D721Med (cell line): ENCODE measurements at regions not wholly inside any gene's neighbourhood (a gene's known extent, or its start where the extent isn't known, plus 50 kb on each side); places are given as distances from the start of the nearest gene placed in this dataset.

ENCODE experiments used
- DNase-seq: peaks from one replicate; pipeline ENCODE4 v3.0.0; 2011; ENCODE audit warnings: low spot score; ENCODE audit not compliant: insufficient read length
- FAIRE-seq: peaks from 2 replicates; lab custom pipeline; 2011; peaks lifted over from hg19 to GRCh38; lab: Jason Lieb, UNC
- CTCF ChIP-seq: IDR thresholded peaks from 2 replicates; pipeline ENCODE4 v1.5.1; 2012; ENCODE audit warnings: mild to moderate bottlenecking, control low read depth; ENCODE audit not compliant: insufficient read depth; ENCODE audit errors: missing control alignments

- TF ChIP-seq CTCF, result no peak
- FAIRE-seq (no peak), DNase-seq (no peak)
Measured at GRCh38 chr5:96052374-96052773, 90.7 kb upstream of the ELL2 start.

- FAIRE-seq (no peak), DNase-seq (no peak)
- TF ChIP-seq CTCF, result no peak
Measured at GRCh38 chr5:96051401-96051830, 89.8 kb upstream of the ELL2 start.

- no peak for DNase-seq
- TF ChIP-seq CTCF, result no peak
- FAIRE-seq, result no peak
Measured at GRCh38 chr5:96050273-96050880, 88.7 kb upstream of the ELL2 start.

- no peak for TF ChIP-seq CTCF
- DNase-seq (no peak), FAIRE-seq (no peak)
Measured at GRCh38 chr5:96049398-96050272, 88.0 kb upstream of the ELL2 start.

GRCh38 chr5:96048763-96049162, 87.1 kb upstream of the ELL2 start:
- TF ChIP-seq CTCF, result no peak
- DNase-seq, result no peak
- no peak for FAIRE-seq

- no peak for FAIRE-seq
- no peak for TF ChIP-seq CTCF
Measured at GRCh38 chr5:96045888-96046287, 84.2 kb upstream of the ELL2 start.

GRCh38 chr5:96043446-96043845, 81.8 kb upstream of the ELL2 start:
- DNase-seq, result no peak
- FAIRE-seq, result no peak
- TF ChIP-seq CTCF, result no peak

More at GRCh38 chr5:96045888-96046287, 84.2 kb upstream of the ELL2 start:
- no peak for DNase-seq
